IMR-90 (cell line): ENCODE measurements at regions not wholly inside any gene's neighbourhood (a gene's known extent, or its start where the extent isn't known, plus 50 kb on each side); places are given as distances from the start of the nearest gene placed in this dataset.

Experiments used
- ATAC-seq: fragments of 200-7000 bp; cut with Tn5 transposase; 2 replicates; pipeline ENCODE4 v1.9.1; 2020; ENCODE audit warnings: low read depth, mild to moderate bottlenecking, moderate library complexity
- BruUV-seq: library from RNA; stranded (reverse); fragments of 400-500 nt; replicated peaks from 2 replicates; lab custom pipeline; 2021; lab: Mats Ljungman, UMichigan
- CTCF ChIA-PET: fragments of 300-600 bp; formaldehyde crosslinking; extraction: SDS; loops from one replicate; lab custom pipeline; 2021; ENCODE audit warnings: antibody characterized with exemption; lab: Yijun Ruan, JAX
- POLR2A ChIA-PET: fragments of 300-600 bp; sonication (Branson Sonifier 250); formaldehyde crosslinking; loops from one replicate; lab custom pipeline; 2022; ENCODE audit warnings: antibody characterized with exemption; ENCODE audit not compliant: unreplicated experiment; lab: Charles Lee
- DNase-seq: peaks from one replicate; pipeline ENCODE4 v3.0.0; 2013
- H2AFZ ChIP-seq: replicated peaks from 2 replicates; pipeline ENCODE3; 2013; ENCODE audit warnings: low read length, mild to moderate bottlenecking; ENCODE audit not compliant: poor library complexity
- H2AK5ac ChIP-seq: 2 replicates; pipeline ENCODE4 v1.6.1; 2013; ENCODE audit warnings: low read depth, low read length, inconsistent platforms
- H2AK9ac ChIP-seq: replicated peaks from 2 replicates; pipeline ENCODE3; 2013; ENCODE audit warnings: mild to moderate bottlenecking, low read depth, low read length, moderate library complexity; ENCODE audit not compliant: poor library complexity
- H2BK120ac ChIP-seq: 2 replicates; pipeline ENCODE4 v1.6.1; 2013; ENCODE audit warnings: low read depth, low read length, inconsistent platforms
- H2BK15ac ChIP-seq: 3 replicates; pipeline ENCODE4 v1.6.1; 2013; ENCODE audit warnings: low read depth, low read length, inconsistent platforms
- H2BK20ac ChIP-seq: 2 replicates; pipeline ENCODE4 v1.6.1; 2013; ENCODE audit warnings: low read depth, mild to moderate bottlenecking, inconsistent platforms, low read length, moderate library complexity
- H2BK5ac ChIP-seq: 2 replicates; pipeline ENCODE4 v1.6.1; 2013; ENCODE audit warnings: mild to moderate bottlenecking, low read depth, low read length, inconsistent platforms; ENCODE audit not compliant: poor library complexity, severe bottlenecking
- H3K14ac ChIP-seq: replicated peaks from 2 replicates; pipeline ENCODE4 v1.6.1; 2013; ENCODE audit warnings: low read depth, low read length, inconsistent platforms
- H3K18ac ChIP-seq: 2 replicates; pipeline ENCODE4 v1.6.1; 2013; ENCODE audit warnings: low read depth, low read length, control low read depth
- H3K23ac ChIP-seq: 2 replicates; pipeline ENCODE4 v1.6.1; 2013; ENCODE audit warnings: low read depth, low read length, inconsistent platforms
- H3K27ac ChIP-seq: 2 replicates; pipeline ENCODE4 v1.5.1; 2013; ENCODE audit warnings: mild to moderate bottlenecking, control low read depth, low read length; ENCODE audit not compliant: insufficient read depth
- H3K27me3 ChIP-seq: 2 replicates; pipeline ENCODE4 v1.6.1; 2013; ENCODE audit warnings: low read length; ENCODE audit not compliant: control insufficient read depth, insufficient read depth
- H3K36me3 ChIP-seq: 2 replicates; pipeline ENCODE4 v1.6.1; 2013; ENCODE audit warnings: low read length, mixed read lengths; ENCODE audit not compliant: control insufficient read depth, insufficient read depth
- H3K4ac ChIP-seq: 2 replicates; pipeline ENCODE4 v1.6.1; 2013; ENCODE audit warnings: low read depth, low read length, inconsistent platforms
- H3K4me1 ChIP-seq: 2 replicates; pipeline ENCODE4 v1.6.1; 2013; ENCODE audit warnings: low read length, mixed read lengths; ENCODE audit not compliant: control insufficient read depth, insufficient read depth
- H3K4me2 ChIP-seq: 2 replicates; pipeline ENCODE4 v1.6.1; 2013; ENCODE audit warnings: low read depth, mild to moderate bottlenecking, control low read depth, low read length, moderate library complexity
- H3K4me3 ChIP-seq: 2 replicates; pipeline ENCODE4 v1.5.1; 2013; ENCODE audit warnings: low read depth, mild to moderate bottlenecking, control low read depth, low read length, moderate library complexity; ENCODE audit not compliant: insufficient read depth
- H3K56ac ChIP-seq: 2 replicates; pipeline ENCODE4 v1.6.1; 2013; ENCODE audit warnings: low read length, inconsistent platforms; ENCODE audit not compliant: insufficient read depth; ENCODE audit errors: extremely low read depth
- H3K79me1 ChIP-seq, 2 experiments: 2 replicates each; pipeline ENCODE4 v1.6.1; 2013; ENCODE audit warnings: low read length in 2 of 2, inconsistent platforms in 1 of 2, low read depth in 1 of 2
- H3K9ac ChIP-seq: 2 replicates; pipeline ENCODE4 v1.6.1; 2013; ENCODE audit warnings: low read depth, low read length, control low read depth
- H3K9me1 ChIP-seq: 2 replicates; pipeline ENCODE4 v1.6.1; 2013; ENCODE audit warnings: low read length, inconsistent platforms; ENCODE audit not compliant: insufficient read depth
- H3K9me3 ChIP-seq: 2 replicates; pipeline ENCODE4 v1.6.1; 2013; ENCODE audit warnings: low read length; ENCODE audit not compliant: control insufficient read depth, insufficient read depth
- H4K20me1 ChIP-seq: 2 replicates; pipeline ENCODE4 v1.6.1; 2013; ENCODE audit warnings: low read length, inconsistent platforms; ENCODE audit not compliant: insufficient read depth
- H4K5ac ChIP-seq: 2 replicates; pipeline ENCODE4 v1.6.1; 2013; ENCODE audit warnings: mild to moderate bottlenecking, low read depth, low read length, control low read depth
- H4K8ac ChIP-seq, 2 experiments: 2 replicates each; pipeline ENCODE4 v1.6.1; 2013; ENCODE audit warnings: low read depth in 2 of 2, low read length in 2 of 2, control low read depth in 1 of 2, inconsistent platforms in 1 of 2
- H4K91ac ChIP-seq: 2 replicates; pipeline ENCODE4 v1.6.1; 2013; ENCODE audit warnings: low read depth, low read length, inconsistent platforms; ENCODE audit not compliant: insufficient read depth
- BHLHE40 ChIP-seq: fragments of 150-350 bp; IDR thresholded peaks from 2 replicates; pipeline ENCODE4 v1.6.1; 2016; ENCODE audit warnings: mild to moderate bottlenecking, low read depth, low read length
- CEBPB ChIP-seq: IDR thresholded peaks from 2 replicates; pipeline ENCODE4 v1.6.1; 2012; ENCODE audit warnings: low read depth, low read length, improper control_type of control experiment
- CHD1 ChIP-seq: IDR thresholded peaks from 2 replicates; pipeline ENCODE4 v1.6.1; 2012; ENCODE audit warnings: low read depth, low read length, improper control_type of control experiment
- CTCF ChIP-seq: conservative IDR thresholded peaks from 2 replicates; pipeline ENCODE4 v1.5.1; 2012; ENCODE audit warnings: mild to moderate bottlenecking, low read depth, low read length, improper control_type of control experiment
- ELK1 ChIP-seq: fragments of 150-350 bp; IDR thresholded peaks from 2 replicates; pipeline ENCODE4 v1.6.1; 2016; ENCODE audit warnings: low read depth, mild to moderate bottlenecking, low read length, moderate library complexity, borderline replicate concordance
- FOS ChIP-seq: fragments of 150-350 bp; IDR thresholded peaks from 2 replicates; pipeline ENCODE4 v1.6.1; 2016; ENCODE audit warnings: low read depth, low read length
- MAFK ChIP-seq: IDR thresholded peaks from 2 replicates; pipeline ENCODE4 v1.6.1; 2012; ENCODE audit warnings: low read depth, low read length, improper control_type of control experiment
- MAZ ChIP-seq: IDR thresholded peaks from 2 replicates; pipeline ENCODE4 v1.6.1; 2012; ENCODE audit warnings: low read depth, mild to moderate bottlenecking, low read length, improper control_type of control experiment, moderate library complexity, borderline replicate concordance
- MXI1 ChIP-seq: IDR thresholded peaks from 2 replicates; pipeline ENCODE4 v1.6.1; 2012; ENCODE audit warnings: low read depth, mild to moderate bottlenecking, low read length, moderate library complexity, borderline replicate concordance
- NFE2L2 ChIP-seq: fragments of 150-350 bp; IDR thresholded peaks from 2 replicates; pipeline ENCODE4 v1.6.1; 2016; ENCODE audit warnings: low read depth, mild to moderate bottlenecking, low read length
- POLR2A ChIP-seq: IDR thresholded peaks from 2 replicates; pipeline ENCODE4 v1.6.1; 2012; ENCODE audit warnings: mild to moderate bottlenecking, low read depth, low read length
- RAD21 ChIP-seq: IDR thresholded peaks from 2 replicates; pipeline ENCODE4 v1.6.1; 2012; ENCODE audit warnings: low read length, improper control_type of control experiment
- RCOR1 ChIP-seq: IDR thresholded peaks from 2 replicates; pipeline ENCODE4 v1.6.1; 2012; ENCODE audit warnings: mild to moderate bottlenecking, low read length, improper control_type of control experiment; ENCODE audit not compliant: insufficient replicate concordance
- RFX5 ChIP-seq: IDR thresholded peaks from 2 replicates; pipeline ENCODE4 v1.8.0; 2012; ENCODE audit warnings: low read depth, mild to moderate bottlenecking, low read length, moderate library complexity
- SMC3 ChIP-seq: fragments of 150-350 bp; IDR thresholded peaks from 2 replicates; pipeline ENCODE4 v1.6.1; 2016; ENCODE audit warnings: low read depth, mild to moderate bottlenecking, antibody characterized with exemption, low read length, moderate library complexity
- USF2 ChIP-seq: fragments of 150-350 bp; IDR thresholded peaks from 2 replicates; pipeline ENCODE4 v1.6.1; 2017; ENCODE audit warnings: mild to moderate bottlenecking, antibody characterized with exemption, low read length, low read depth
- WGBS, 2 experiments: methylation state at CpG; one replicate each; pipeline versions ENCODE4 v1.1.5 to v1.1.7; 2013; ENCODE audit warnings: missing lambda C conversion rate in 2 of 2; ENCODE audit not compliant: insufficient read length in 1 of 2; ENCODE audit errors: extremely low coverage in 2 of 2; 5-methylcytosine and 5-hydroxymethylcytosine counted together
- dilution Hi-C: fragments of 300-500 bp; cut with HindIII; formaldehyde crosslinking; loops from one replicate; pipeline ENCODE4 v1.14.3; 2018; ENCODE audit warnings: low sequenced_read_pairs; ENCODE audit not compliant: unreplicated experiment
- in situ Hi-C: fragments of 300-500 bp; cut with MboI; formaldehyde crosslinking; loops from 3 replicates; pipeline ENCODE4 v1.14.3; 2019; ENCODE audit warnings: low sequenced_read_pairs, inconsistent platforms, mixed read lengths
- intact Hi-C: fragments of 100-400 bp; cut with micrococcal nuclease; formaldehyde crosslinking; loops from 2 replicates; pipeline ENCODE4 v1.10.0; 2022

GRCh38 chr7:96548664-96549063 is 161.0 kb downstream of the SEM1 start:
- no CpG with 5 or more reads among the region's 5 CpGs for WGBS, 2 experiments
- H4K8ac ChIP-seq = no peak overlapping the region
- ChIA-PET CTCF (no interaction called here), POLR2A (no interaction called here)
- H2BK120ac ChIP-seq = no peak overlapping the region
- H3K4me3 ChIP-seq = no peak overlapping the region
- TF ChIP-seq RFX5 (no peak), MAZ (no peak), CEBPB (no peak), SMC3 (no peak), POLR2A (no peak), NFE2L2 (no peak), CHD1 (no peak), FOS (no peak), ELK1 (no peak), MAFK (no peak), RCOR1 (no peak), USF2 (no peak), RAD21 (no peak), BHLHE40 (no peak), CTCF (no peak), MXI1 (no peak)
- in situ Hi-C loops = no loop called here
- H3K23ac ChIP-seq = no peak overlapping the region
- no peak for ATAC-seq
- intact Hi-C loops = no loop called here
- H2BK20ac ChIP-seq = no peak overlapping the region
- H2AK5ac ChIP-seq = no peak overlapping the region
- DNase-seq = no peak
- H2BK5ac ChIP-seq = no peak overlapping the region
- no peaks in the 10 kb centered on the region for H3K79me1 ChIP-seq
- H3K9ac ChIP-seq = no peak overlapping the region
- no peak overlapping the region for H3K56ac ChIP-seq
- H3K14ac ChIP-seq = no peak overlapping the region
- no peak overlapping the region for H3K4ac ChIP-seq
- no peaks in the 10 kb centered on the region for H3K36me3 ChIP-seq
- no peak overlapping the region for H2AK9ac ChIP-seq
- BruUV-seq = no TSS peak
- H2BK15ac ChIP-seq = no peak overlapping the region
- no peaks in the 10 kb centered on the region for H3K27me3 ChIP-seq
- dilution Hi-C loops = no loop called here
- no peak overlapping the region for H4K5ac ChIP-seq
- no peaks in the 10 kb centered on the region for H3K9me1 ChIP-seq
- H3K9me3 ChIP-seq = no peaks in the 10 kb centered on the region
- no peak overlapping the region for H4K91ac ChIP-seq
- no peaks in the 10 kb centered on the region for H3K4me1 ChIP-seq
- H3K4me2 ChIP-seq = no peak overlapping the region
- H4K20me1 ChIP-seq = no peaks in the 10 kb centered on the region
- H3K27ac ChIP-seq = no peak overlapping the region
- no peak overlapping the region for H2AFZ ChIP-seq
- no peak overlapping the region for H3K18ac ChIP-seq
